ENCODE measurements at regions not wholly inside any gene's neighbourhood (a gene's known extent, or its start where the extent isn't known, plus 50 kb on each side); places are given as distances from the start of the nearest gene placed in this dataset.

DNA sequence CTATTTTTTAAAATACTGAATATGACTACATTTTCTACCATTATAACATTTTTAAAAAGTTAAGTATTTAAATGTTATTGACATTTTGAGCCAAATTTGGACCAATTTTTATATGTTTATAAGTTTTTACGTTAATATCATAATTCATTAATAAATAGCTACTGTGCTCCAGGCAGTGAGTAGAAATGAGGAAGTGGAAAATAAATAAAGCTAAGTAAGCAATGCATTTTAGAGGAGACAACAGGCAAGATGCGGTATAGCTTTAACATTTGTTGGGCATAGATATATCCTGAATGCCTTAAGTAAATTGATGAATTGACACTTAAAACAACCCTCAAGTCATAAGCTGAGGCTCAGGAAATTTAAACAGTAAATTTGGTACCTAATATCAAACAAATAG is 474.8 kb downstream of the PCDH10 start:
- H3K4me3 ChIP-seq (ENCODE audit: low read depth, low read length): no peak overlapping the region
- DNase-seq (ENCODE audit: low read depth): no peak
- TF ChIP-seq, protein P1, sequence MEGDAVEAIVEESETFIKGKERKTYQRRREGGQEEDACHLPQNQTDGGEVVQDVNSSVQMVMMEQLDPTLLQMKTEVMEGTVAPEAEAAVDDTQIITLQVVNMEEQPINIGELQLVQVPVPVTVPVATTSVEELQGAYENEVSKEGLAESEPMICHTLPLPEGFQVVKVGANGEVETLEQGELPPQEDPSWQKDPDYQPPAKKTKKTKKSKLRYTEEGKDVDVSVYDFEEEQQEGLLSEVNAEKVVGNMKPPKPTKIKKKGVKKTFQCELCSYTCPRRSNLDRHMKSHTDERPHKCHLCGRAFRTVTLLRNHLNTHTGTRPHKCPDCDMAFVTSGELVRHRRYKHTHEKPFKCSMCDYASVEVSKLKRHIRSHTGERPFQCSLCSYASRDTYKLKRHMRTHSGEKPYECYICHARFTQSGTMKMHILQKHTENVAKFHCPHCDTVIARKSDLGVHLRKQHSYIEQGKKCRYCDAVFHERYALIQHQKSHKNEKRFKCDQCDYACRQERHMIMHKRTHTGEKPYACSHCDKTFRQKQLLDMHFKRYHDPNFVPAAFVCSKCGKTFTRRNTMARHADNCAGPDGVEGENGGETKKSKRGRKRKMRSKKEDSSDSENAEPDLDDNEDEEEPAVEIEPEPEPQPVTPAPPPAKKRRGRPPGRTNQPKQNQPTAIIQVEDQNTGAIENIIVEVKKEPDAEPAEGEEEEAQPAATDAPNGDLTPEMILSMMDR (IDR thresholded peaks at IDR 0.05; ENCODE audit: insufficient read depth, low read depth, low read length, missing control alignments): no peak

DNA sequence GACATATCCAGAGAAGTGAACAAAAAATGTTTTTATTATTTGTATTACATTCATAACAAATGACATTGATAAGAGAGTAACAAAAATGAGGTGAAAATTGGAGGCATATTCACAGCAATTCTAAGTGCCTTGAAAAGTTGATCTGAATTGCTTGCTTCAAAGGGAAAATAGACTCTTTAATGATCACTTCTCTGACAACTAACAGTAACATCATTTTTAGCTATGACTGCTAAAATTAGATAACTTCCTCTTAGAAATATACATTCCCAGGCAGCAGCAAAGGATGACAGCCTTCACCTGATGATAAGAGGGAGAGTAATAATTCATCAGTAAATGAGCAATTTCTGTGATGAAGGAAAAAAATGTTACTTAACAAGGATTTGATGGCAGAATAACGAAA is 472.5 kb downstream of the PCDH10 start:
- no peak for DNase-seq (ENCODE audit: low read depth)
- TF ChIP-seq, protein P1 (IDR thresholded peaks at IDR 0.05; ENCODE audit: insufficient read depth, low read depth, low read length, missing control alignments): no peak
- H3K4me3 ChIP-seq (ENCODE audit: low read depth, low read length): no peak overlapping the region

DNA sequence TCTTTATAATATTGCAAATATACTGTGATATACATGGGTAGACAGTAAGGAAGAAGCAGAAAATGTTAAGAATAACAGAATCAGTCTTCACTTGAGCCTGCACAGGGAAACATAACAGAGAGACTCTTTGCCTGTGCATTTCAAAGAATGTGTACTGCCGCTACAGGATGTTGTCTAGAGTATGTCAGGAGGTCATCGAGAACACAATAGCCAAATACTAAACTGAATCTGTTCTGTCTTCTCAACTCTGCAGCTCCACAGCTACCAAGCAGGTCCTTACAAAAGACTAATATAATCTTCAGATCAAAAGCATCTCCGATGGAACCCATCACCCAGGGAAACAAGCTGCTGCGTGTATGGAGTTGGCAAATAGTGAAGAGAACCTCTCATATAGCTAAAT is 471.5 kb downstream of the PCDH10 start:
- TF ChIP-seq, protein P1 (IDR thresholded peaks at IDR 0.05; ENCODE audit: insufficient read depth, low read depth, low read length, missing control alignments): no peak
- no peak for DNase-seq (ENCODE audit: low read depth)
- no peak overlapping the region for H3K4me3 ChIP-seq (ENCODE audit: low read depth, low read length)

DNA sequence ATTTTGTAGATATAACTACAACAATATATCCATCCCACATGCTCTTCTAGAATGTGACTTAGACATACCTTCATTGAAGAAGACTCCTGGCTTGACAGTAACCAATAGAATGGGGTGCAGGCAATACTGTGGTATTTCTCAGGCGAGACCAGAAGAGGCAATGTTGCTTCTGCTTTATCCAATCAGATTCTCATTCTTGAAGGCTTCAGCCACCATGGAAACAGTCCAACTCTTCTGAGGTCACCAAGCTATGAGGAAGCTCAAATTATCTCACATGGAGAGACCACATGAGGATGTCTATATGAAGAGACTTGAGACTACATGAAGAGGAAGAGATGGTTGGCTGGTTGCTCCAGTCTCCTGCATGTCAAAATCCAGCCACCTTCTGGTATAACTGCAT is 469.9 kb downstream of the PCDH10 start:
- DNase-seq (ENCODE audit: low read depth): no peak
- TF ChIP-seq, protein P1 (IDR thresholded peaks at IDR 0.05; ENCODE audit: insufficient read depth, low read depth, low read length, missing control alignments): no peak
- H3K4me3 ChIP-seq (ENCODE audit: low read depth, low read length): no peak overlapping the region

DNA sequence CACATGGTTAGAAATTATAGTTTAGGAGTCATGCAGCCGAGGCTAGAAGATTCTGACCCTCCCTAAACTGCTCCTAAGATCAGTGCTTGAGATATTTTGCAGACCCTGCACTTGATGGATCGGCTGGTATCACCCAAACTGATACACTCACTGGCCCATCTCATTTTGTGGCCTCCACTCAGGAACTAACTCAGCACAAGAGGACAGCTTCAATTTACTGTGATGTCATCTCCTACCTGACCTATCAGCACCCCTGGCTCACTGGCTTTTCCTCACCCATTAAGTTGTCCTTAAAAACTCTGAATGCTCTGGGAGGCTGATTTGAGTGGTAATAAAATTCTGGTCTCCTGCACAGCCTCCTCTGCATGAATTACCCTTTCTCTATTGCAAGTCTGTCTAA is 450.9 kb downstream of the PCDH10 start:
- DNase-seq (ENCODE audit: low read depth): no peak
- TF ChIP-seq, protein P1 (IDR thresholded peaks at IDR 0.05; ENCODE audit: insufficient read depth, low read depth, low read length, missing control alignments): no peak
- no peak overlapping the region for H3K4me3 ChIP-seq (ENCODE audit: low read depth, low read length)

DNA sequence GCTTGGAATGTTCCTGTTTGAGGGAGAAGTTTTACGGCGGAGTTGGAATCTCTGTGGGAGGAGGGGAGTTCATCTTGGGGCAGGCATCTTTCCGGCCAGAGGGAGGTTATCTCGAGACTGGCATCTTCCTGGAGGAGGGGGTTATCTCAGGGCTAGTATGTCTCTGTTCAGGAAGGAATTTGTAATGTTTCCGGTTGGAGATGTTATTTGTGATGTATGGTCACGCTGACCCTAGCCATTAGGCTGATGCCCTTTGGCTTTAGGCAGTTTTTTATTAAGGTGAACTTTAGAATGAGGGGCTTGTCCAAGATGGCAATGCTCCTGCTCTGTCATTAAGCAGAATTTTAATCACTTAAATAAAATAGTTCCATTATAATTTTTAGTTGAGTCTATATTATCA is 449.7 kb downstream of the PCDH10 start:
- no peak for DNase-seq (ENCODE audit: low read depth)
- no peak overlapping the region for H3K4me3 ChIP-seq (ENCODE audit: low read depth, low read length)
- TF ChIP-seq, protein P1 (IDR thresholded peaks at IDR 0.05; ENCODE audit: insufficient read depth, low read depth, low read length, missing control alignments): no peak

DNA sequence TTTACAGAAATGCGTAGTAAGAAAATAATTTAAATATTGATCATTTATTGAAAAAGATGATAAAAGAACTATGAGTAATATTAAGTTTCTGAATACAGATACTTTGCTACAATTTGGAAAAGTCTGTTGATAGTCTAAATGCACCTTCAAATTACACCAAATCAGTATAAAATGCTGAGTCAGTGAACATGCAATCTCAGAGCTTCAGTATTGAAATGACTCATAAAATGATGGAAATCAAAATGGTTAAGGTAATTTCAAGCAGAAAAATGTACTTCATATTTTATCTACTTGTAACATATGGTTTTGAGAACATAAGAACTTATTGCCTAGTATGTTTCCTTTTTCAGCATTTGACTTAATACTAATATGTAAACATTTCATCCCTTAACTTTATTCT is 448.2 kb downstream of the PCDH10 start:
- no peak for DNase-seq (ENCODE audit: low read depth)
- no peak overlapping the region for H3K4me3 ChIP-seq (ENCODE audit: low read depth, low read length)
- TF ChIP-seq, protein P1 (IDR thresholded peaks at IDR 0.05; ENCODE audit: insufficient read depth, low read depth, low read length, missing control alignments): no peak

All from GM12865 (cell line).